Common myeloid progenitor, CD34-positive (primary cell): ENCODE measurements at regions not wholly inside any gene's neighbourhood (a gene's known extent, or its start where the extent isn't known, plus 50 kb on each side); places are given as distances from the start of the nearest gene placed in this dataset.
"Not testable (repeated sequence)": the region's sequence is repeated elsewhere in the genome, so short reads cannot be mapped to it uniquely, and the experiment has no call there.

Source experiments
- CTCF ChIA-PET: fragments of 350-600 bp; sonication (Branson Sonifier 250); formaldehyde crosslinking; loops from one replicate; lab custom pipeline; 2021; ENCODE audit warnings: antibody characterized with exemption; lab: Charles Lee
- POLR2A ChIA-PET: fragments of 350-600 bp; sonication (Branson Sonifier 250); formaldehyde crosslinking; loops from one replicate; lab custom pipeline; 2021; ENCODE audit warnings: antibody characterized with exemption; lab: Charles Lee
- DNase-seq, 3 donors: peaks; one replicate each; pipeline versions ENCODE4 v3.0.0 to v3.0.0-alpha.2; 2013
- H3K27ac ChIP-seq, 2 experiments: 1 replicate in 1 of 2; 2 replicates in 1 of 2; pipeline ENCODE4 v1.7.0; 2013; ENCODE audit warnings: inconsistent platforms in 2 of 2, low read length in 2 of 2, mild to moderate bottlenecking in 2 of 2, low read depth in 1 of 2, moderate library complexity in 1 of 2; ENCODE audit not compliant: severe bottlenecking in 2 of 2, insufficient read depth in 1 of 2, poor library complexity in 1 of 2
- H3K27me3 ChIP-seq, 5 experiments: replicated peaks in 2 of 5; 1 replicate in 3 of 5; 2 replicates in 2 of 5; pipeline versions ENCODE4 v1.6.1 to v1.7.0; 2013; ENCODE audit warnings: low read length in 4 of 5, mild to moderate bottlenecking in 2 of 5, moderate library complexity in 2 of 5, inconsistent platforms in 1 of 5; ENCODE audit not compliant: insufficient read depth in 5 of 5, control insufficient read depth in 4 of 5
- H3K36me3 ChIP-seq, 4 experiments: 1 replicate in 2 of 4; 2 replicates in 2 of 4; pipeline versions ENCODE4 v1.6.1 to v1.7.0; 2013; ENCODE audit warnings: low read length in 3 of 4, control low read depth in 1 of 4, mild to moderate bottlenecking in 1 of 4; ENCODE audit not compliant: control insufficient read depth in 4 of 4, insufficient read depth in 4 of 4
- H3K4me1 ChIP-seq, 4 experiments: 1 replicate in 3 of 4; 2 replicates in 1 of 4; pipeline versions ENCODE4 v1.6.1 to v1.7.1; 2013; ENCODE audit warnings: low read length in 3 of 4, mild to moderate bottlenecking in 3 of 4, control low read depth in 1 of 4, inconsistent platforms in 1 of 4, moderate library complexity in 1 of 4; ENCODE audit not compliant: control insufficient read depth in 4 of 4, insufficient read depth in 4 of 4; ENCODE audit errors: control extremely low read depth in 1 of 4
- H3K4me3 ChIP-seq, 7 experiments: 1 replicate in 4 of 7; 2 replicates in 3 of 7; pipeline versions ENCODE4 v1.5.1 to v1.7.0; 2013; ENCODE audit warnings: mild to moderate bottlenecking in 7 of 7, low read length in 6 of 7, moderate library complexity in 6 of 7, inconsistent platforms in 2 of 7, low read depth in 2 of 7, control low read depth in 1 of 7; ENCODE audit not compliant: insufficient read depth in 4 of 7, control insufficient read depth in 1 of 7; ENCODE audit errors: extremely low read depth in 1 of 7
- H3K9me3 ChIP-seq, 5 experiments: 1 replicate in 4 of 5; 2 replicates in 1 of 5; pipeline versions ENCODE4 v1.6.1 to v1.7.1; 2013; ENCODE audit warnings: low read length in 4 of 5, mild to moderate bottlenecking in 2 of 5, inconsistent platforms in 1 of 5, low read depth in 1 of 5, moderate library complexity in 1 of 5; ENCODE audit not compliant: control insufficient read depth in 4 of 5, insufficient read depth in 2 of 5; ENCODE audit errors: control extremely low read depth in 1 of 5
- WGBS: methylation state at CpG from one replicate; pipeline ENCODE4 v1.1.5; 2013; ENCODE audit not compliant: insufficient coverage; 5-methylcytosine and 5-hydroxymethylcytosine counted together

DNA sequence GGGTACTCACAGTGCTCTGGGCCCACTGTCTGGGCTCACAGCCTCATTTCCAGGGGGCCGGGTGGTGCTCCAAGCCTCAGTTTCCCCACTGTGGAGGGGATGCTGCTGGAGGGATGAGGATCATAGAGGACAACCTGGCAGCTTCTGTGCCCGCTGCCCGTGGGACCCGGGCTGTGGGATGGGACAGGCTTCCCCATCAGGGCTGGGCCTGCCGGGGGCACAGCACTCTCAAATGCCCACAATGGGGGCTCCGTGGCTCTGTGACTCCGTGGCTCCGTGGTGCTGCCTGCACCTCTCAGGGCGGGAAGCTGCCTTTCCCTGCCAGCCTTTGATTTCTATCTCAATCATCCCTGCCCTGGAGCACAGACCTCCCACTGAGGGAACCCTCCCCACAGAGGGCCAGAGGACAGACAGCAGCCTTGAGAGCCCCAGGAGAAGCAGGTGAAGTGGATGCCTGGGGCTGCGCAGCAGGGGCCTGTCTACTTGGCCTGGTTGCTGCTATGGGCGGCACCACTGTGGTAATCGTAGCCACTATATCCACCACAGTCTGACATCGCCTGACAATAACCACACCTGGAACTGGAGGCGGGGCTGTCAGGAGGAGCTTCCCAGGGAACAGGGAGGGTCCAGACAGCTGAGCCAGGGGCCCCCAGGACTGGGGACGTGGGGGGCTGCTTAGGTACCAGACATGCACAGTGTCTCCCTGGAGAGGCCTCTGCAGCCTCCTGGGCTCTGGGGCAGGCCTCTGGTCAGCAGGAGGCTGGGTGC lies 375.9 kb downstream of the TMEM121 start:
- H3K4me1 ChIP-seq: peaks cover 0 to 98% (median 91%) of the 10 kb centered on the region in 4 experiments
- no peak for DNase-seq
- peak overlapping the region in 6 of 7 experiments; percentile 62 to 96 (median 70) for H3K4me3 ChIP-seq
- peaks cover 3 to 74% (median 42%) of the 10 kb centered on the region in 4 experiments for H3K36me3 ChIP-seq
- no peaks in the 10 kb centered on the region for H3K9me3 ChIP-seq
- POLR2A ChIA-PET: no interaction called here
- 43% methylated on average over 9 of the region's 15 CpGs for WGBS
- CTCF ChIA-PET: interaction anchor here (0.9 to 1.7 kb wide), 6 partner anchors 15 to 44 kb away, joined by 3 to 4 read pairs (median 4); no protein-coding TSS in a partner anchor
- peak overlapping the region in 1 of 2 experiments; percentile 49 for H3K27ac ChIP-seq
- no peaks in the 10 kb centered on the region for H3K27me3 ChIP-seq

GRCh38 chr14:105902899-105903165 lies 376.4 kb downstream of the TMEM121 start:
- DNase-seq, H3K9me3 ChIP-seq, H3K27ac ChIP-seq, POLR2A ChIA-PET, H3K27me3 ChIP-seq: not testable (repeated sequence)
- H3K4me1 ChIP-seq: peaks cover 0 to 98% (median 91%) of the 10 kb centered on the region in 4 experiments
- CTCF ChIA-PET: interaction anchor here (1.0 to 1.1 kb wide), 2 partner anchors 14 to 22 kb away, joined by 4 read pairs; no protein-coding TSS in a partner anchor
- peaks cover 3 to 73% (median 37%) of the 10 kb centered on the region in 4 experiments for H3K36me3 ChIP-seq
- H3K4me3 ChIP-seq: peak overlapping the region in 4 of 7 experiments; percentile 57 to 96 (median 74)
- no CpG with 5 or more reads among the region's 9 CpGs for WGBS

GRCh38 chr14:105903971-105904370 lies 377.6 kb downstream of the TMEM121 start:
- Histone ChIP-seq H3K27ac (peak overlapping the region in 1 of 2 experiments; percentile 43), H3K27me3 (no peaks in the 10 kb centered on the region), H3K9me3 (no peaks in the 10 kb centered on the region), H3K4me1 (peaks cover 0 to 98% (median 89%) of the 10 kb centered on the region in 4 experiments), H3K36me3 (peaks cover 3 to 66% (median 35%) of the 10 kb centered on the region in 4 experiments), H3K4me3 (peak overlapping the region in 6 of 7 experiments; percentile 19 to 76 (median 64))
- 54% methylated on average over 8 of the region's 9 CpGs for WGBS
- ChIA-PET POLR2A (no interaction called here), CTCF (interaction anchor here (0.8 kb wide), 1 partner anchor 46 kb away, joined by 3 read pairs; no protein-coding TSS in a partner anchor)
- DNase-seq: no peak

GRCh38 chr14:105904379-105904778 lies 378.0 kb downstream of the TMEM121 start:
- DNase-seq: no peak
- Histone ChIP-seq H3K9me3 (no peaks in the 10 kb centered on the region), H3K4me3 (peak overlapping the region in 5 of 7 experiments; percentile 39 to 76 (median 72)), H3K27me3 (no peaks in the 10 kb centered on the region), H3K27ac (peak overlapping the region in 1 of 2 experiments; percentile 16), H3K4me1 (peaks cover 0 to 98% (median 90%) of the 10 kb centered on the region in 4 experiments), H3K36me3 (peaks cover 3 to 67% (median 35%) of the 10 kb centered on the region in 4 experiments)
- WGBS: 40% methylated on average over 5 of the region's 11 CpGs
- POLR2A ChIA-PET: no interaction called here
- CTCF ChIA-PET: interaction anchor here (0.8 kb wide), 1 partner anchor 46 kb away, joined by 3 read pairs; no protein-coding TSS in a partner anchor

- Histone ChIP-seq H3K27me3 (no peaks in the 10 kb centered on the region), H3K36me3 (peaks cover 3 to 68% (median 34%) of the 10 kb centered on the region in 4 experiments), H3K27ac (no peak overlapping the region), H3K9me3 (no peaks in the 10 kb centered on the region), H3K4me3 (peak overlapping the region in 6 of 7 experiments; percentile 13 to 76 (median 60)), H3K4me1 (peaks cover 0 to 98% (median 90%) of the 10 kb centered on the region in 4 experiments)
- no peak for DNase-seq
- ChIA-PET CTCF (no interaction called here), POLR2A (no interaction called here)
- WGBS: 78% methylated on average over 8 of the region's 11 CpGs
These were observed 379.1 kb downstream of the TMEM121 start for GRCh38 chr14:105905456-105905855.

DNA sequence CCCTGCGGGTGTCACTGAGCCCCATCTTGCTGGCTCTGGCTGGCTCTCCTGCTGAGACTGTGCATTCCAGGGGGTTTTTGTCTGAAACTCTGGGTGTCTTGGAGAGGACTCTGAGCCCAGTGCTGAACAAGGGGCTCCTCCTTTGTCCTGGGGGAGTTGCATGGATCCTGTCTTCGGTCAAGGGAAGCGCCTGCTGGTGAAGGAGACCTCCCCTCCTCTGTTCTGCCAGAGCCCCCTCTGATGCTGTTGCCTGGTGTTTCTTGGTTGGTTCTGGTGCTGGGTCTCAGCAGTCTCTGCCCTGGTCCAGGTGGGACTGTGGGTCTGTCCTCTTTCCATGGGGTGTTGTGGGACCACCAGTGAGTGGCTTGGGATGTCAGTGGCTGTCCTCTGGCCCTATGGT lies 380.9 kb downstream of the TMEM121 start:
- Histone ChIP-seq H3K27ac (peak overlapping the region in 1 of 2 experiments; percentile 10), H3K36me3 (peaks cover 0 to 66% (median 26%) of the 10 kb centered on the region in 4 experiments), H3K4me1 (peaks cover 0 to 96% (median 85%) of the 10 kb centered on the region in 4 experiments), H3K27me3 (no peaks in the 10 kb centered on the region), H3K4me3 (peak overlapping the region in 5 of 7 experiments; percentile 21 to 76 (median 64)), H3K9me3 (no peaks in the 10 kb centered on the region)
- ChIA-PET POLR2A (interaction anchor here (2.5 kb wide), 1 partner anchor 8 kb away, joined by 15 read pairs; no protein-coding TSS in a partner anchor), CTCF (interaction anchor here (1.2 kb wide), 1 partner anchor 28 kb away, joined by 3 read pairs; no protein-coding TSS in a partner anchor)
- WGBS: 80% methylated on average over 1 of the region's 3 CpGs
- no peak for DNase-seq
